GM23338 (cell line): ENCODE measurements at regions not wholly inside any gene's neighbourhood (a gene's known extent, or its start where the extent isn't known, plus 50 kb on each side); places are given as distances from the start of the nearest gene placed in this dataset.

Experiments used
- ATAC-seq: fragments of 200-7000 bp; cut with Tn5 transposase; 3 replicates; pipeline ENCODE4 v1.9.1; 2020
- DNase-seq: peaks from one replicate; pipeline ENCODE4 v3.0.0-alpha.2; 2015; ENCODE audit warnings: low spot score
- H2AFZ ChIP-seq: fragments of 200-600 bp; sonication (generic); 2 replicates; pipeline ENCODE4 v1.8.0; 2016; ENCODE audit warnings: antibody characterized with exemption, mild to moderate bottlenecking, moderate library complexity
- H3F3A ChIP-seq: fragments of 200-600 bp; sonication (generic); replicated peaks from 2 replicates; pipeline ENCODE4 v1.8.0; 2017; ENCODE audit warnings: antibody characterized with exemption, mixed run types, low read depth
- H3K27ac ChIP-seq: fragments of 200-600 bp; sonication (generic); 2 replicates; pipeline ENCODE4 v1.6.1; 2016; ENCODE audit warnings: low read depth
- H3K27me3 ChIP-seq: fragments of 200-600 bp; sonication (generic); 2 replicates; pipeline ENCODE4 v1.8.0; 2016; ENCODE audit warnings: mild to moderate bottlenecking, mixed run types, moderate library complexity; ENCODE audit not compliant: insufficient read depth
- H3K36me3 ChIP-seq: fragments of 200-600 bp; sonication (generic); 2 replicates; pipeline ENCODE4 v1.8.0; 2016; ENCODE audit warnings: mild to moderate bottlenecking; ENCODE audit not compliant: insufficient read depth
- H3K4me1 ChIP-seq: fragments of 200-600 bp; sonication (generic); 2 replicates; pipeline ENCODE4 v1.8.0; 2016; ENCODE audit warnings: mild to moderate bottlenecking, moderate library complexity; ENCODE audit not compliant: insufficient read depth
- H3K4me2 ChIP-seq: fragments of 200-600 bp; sonication (generic); 2 replicates; pipeline ENCODE4 v1.7.1; 2017; ENCODE audit warnings: mixed run types
- H3K4me3 ChIP-seq: fragments of 200-600 bp; sonication (generic); 2 replicates; pipeline ENCODE4 v1.6.1; 2016; ENCODE audit warnings: mixed run types
- H3K79me2 ChIP-seq: fragments of 200-600 bp; sonication (generic); replicated peaks from 2 replicates; pipeline ENCODE4 v1.8.0; 2017; ENCODE audit warnings: mild to moderate bottlenecking; ENCODE audit not compliant: insufficient read depth
- H3K9me2 ChIP-seq: fragments of 200-600 bp; sonication (generic); 2 replicates; pipeline ENCODE4 v1.8.0; 2017; ENCODE audit not compliant: insufficient read depth
- H4K20me1 ChIP-seq: fragments of 200-600 bp; sonication (generic); replicated peaks from 2 replicates; pipeline ENCODE4 v1.8.0; 2017; ENCODE audit warnings: mild to moderate bottlenecking; ENCODE audit not compliant: insufficient read depth
- H3K27ac Mint-ChIP-seq: 2 replicates; pipeline ENCODE4 v1.8.0; 2020; ENCODE audit warnings: inconsistent platforms, mild to moderate bottlenecking, moderate library complexity, mixed read lengths
- H3K27me3 Mint-ChIP-seq: 3 replicates; pipeline ENCODE4 v1.8.0; 2022; ENCODE audit warnings: low read depth, mild to moderate bottlenecking, moderate library complexity, mixed read lengths, inconsistent platforms; ENCODE audit not compliant: insufficient read depth, poor library complexity
- H3K36me3 Mint-ChIP-seq: 3 replicates; pipeline ENCODE4 v1.8.0; 2021; ENCODE audit warnings: low read depth, mild to moderate bottlenecking, inconsistent platforms, moderate library complexity, mixed read lengths
- H3K4me1 Mint-ChIP-seq: 3 replicates; pipeline ENCODE4 v1.8.0; 2020; ENCODE audit warnings: mild to moderate bottlenecking, inconsistent platforms, mixed read lengths
- H3K4me3 Mint-ChIP-seq: 3 replicates; pipeline ENCODE4 v1.8.0; 2021; ENCODE audit warnings: moderate library complexity, mild to moderate bottlenecking, inconsistent platforms, mixed read lengths
- H3K9me3 Mint-ChIP-seq: 3 replicates; pipeline ENCODE4 v1.8.0; 2020; ENCODE audit warnings: moderate library complexity, mild to moderate bottlenecking, inconsistent platforms, mixed read lengths
- CREB1 ChIP-seq: fragments of 250-450 bp; sonication (Bioruptor Pico); IDR thresholded peaks from 2 replicates; pipeline ENCODE4 v1.5.0; 2020; ENCODE audit warnings: low read depth, mild to moderate bottlenecking, moderate library complexity
- ETS1 ChIP-seq: IDR thresholded peaks from 2 replicates; pipeline ENCODE4 v1.6.1; 2016; ENCODE audit warnings: antibody characterized with exemption
- EZH2 ChIP-seq: fragments of 200-600 bp; sonication (generic); IDR thresholded peaks from one replicate; pipeline ENCODE4 v1.8.0; 2017; ENCODE audit warnings: antibody characterized with exemption, mild to moderate bottlenecking, low read depth; ENCODE audit not compliant: unreplicated experiment
- EZH2phosphoT487 ChIP-seq: fragments of 200-600 bp; sonication (generic); IDR thresholded peaks from one replicate; pipeline ENCODE4 v1.8.1; 2018; ENCODE audit warnings: antibody characterized with exemption; ENCODE audit not compliant: unreplicated experiment
- JUNB ChIP-seq: IDR thresholded peaks from one replicate; pipeline ENCODE4 v1.6.1; 2016; ENCODE audit warnings: antibody characterized with exemption; ENCODE audit not compliant: unreplicated experiment
- NANOG ChIP-seq: IDR thresholded peaks from 2 replicates; pipeline ENCODE4 v1.6.1; 2016; ENCODE audit warnings: antibody characterized with exemption, borderline replicate concordance
- POLR2AphosphoS5 ChIP-seq: IDR thresholded peaks from 2 replicates; pipeline ENCODE4 v1.6.1; 2016; ENCODE audit warnings: antibody characterized with exemption, low read depth
- STAT1 ChIP-seq: IDR thresholded peaks from one replicate; pipeline ENCODE4 v1.6.1; 2016; ENCODE audit warnings: antibody characterized with exemption; ENCODE audit not compliant: unreplicated experiment
- ZNF114 ChIP-seq: fragments of 250-450 bp; sonication (Bioruptor Pico); IDR thresholded peaks from 2 replicates; pipeline ENCODE4 v1.5.0; 2020; ENCODE audit warnings: mild to moderate bottlenecking, moderate library complexity
- ZNF331 ChIP-seq: fragments of 250-450 bp; sonication (Bioruptor Pico); IDR thresholded peaks from 2 replicates; pipeline ENCODE4 v1.5.0; 2020; ENCODE audit warnings: low read depth, mild to moderate bottlenecking, moderate library complexity
- TF ChIP-seq, protein P1 (sequence below), 2 experiments: fragments of 200-600 bp in 1 of 2; sonication (generic) in 1 of 2; conservative IDR thresholded peaks; 2 replicates each; pipeline versions ENCODE4 v1.5.1 to v1.6.1; 2016 to 2017; ENCODE audit warnings: antibody characterized with exemption in 2 of 2, low read depth in 2 of 2, mild to moderate bottlenecking in 2 of 2, moderate library complexity in 1 of 2
- TF ChIP-seq, protein P2 (sequence below): fragments of 250-450 bp; sonication (Bioruptor Pico); IDR thresholded peaks from 2 replicates; pipeline ENCODE4 v1.5.0; 2020; ENCODE audit warnings: mild to moderate bottlenecking, moderate library complexity
- TF ChIP-seq, protein P3 (sequence below): IDR thresholded peaks from one replicate; pipeline ENCODE4 v1.6.1; 2018; ENCODE audit warnings: antibody characterized with exemption; ENCODE audit not compliant: unreplicated experiment

GRCh38 chr10:100651916-100652315 lies 93.5 kb upstream of the PAX2 start:
- Histone ChIP-seq H3K27ac (no peak overlapping the region), H4K20me1 (no peaks in the 10 kb centered on the region), H3K36me3 (no peaks in the 10 kb centered on the region), H3K4me1 (peaks cover 18% of the 10 kb centered on the region), H3K9me2 (no peaks in the 10 kb centered on the region), H3F3A (no peaks in the 10 kb centered on the region), H2AFZ (no peak overlapping the region), H3K79me2 (no peaks in the 10 kb centered on the region), H3K4me2 (no peak overlapping the region), H3K4me3 (no peak overlapping the region), H3K27me3 (peaks cover 51% of the 10 kb centered on the region)
- Mint-ChIP-seq H3K27me3 (peaks cover 39% of the 10 kb centered on the region), H3K27ac (no peak overlapping the region), H3K36me3 (peaks cover 3% of the 10 kb centered on the region; the same call in 1 of the 3 replicates), H3K4me3 (no peak overlapping the region), H3K4me1 (peaks cover 19% of the 10 kb centered on the region), H3K9me3 (peaks cover 8% of the 10 kb centered on the region)
- no peak for ATAC-seq
- TF ChIP-seq EZH2: no peak
- TF ChIP-seq NANOG: no peak
- no peak for TF ChIP-seq JUNB
- TF ChIP-seq ETS1: no peak
- no peak for TF ChIP-seq ZNF331 (CRISPR knock-in tag)
- TF ChIP-seq ZNF114 (CRISPR knock-in tag): no peak
- TF ChIP-seq, protein P1, sequence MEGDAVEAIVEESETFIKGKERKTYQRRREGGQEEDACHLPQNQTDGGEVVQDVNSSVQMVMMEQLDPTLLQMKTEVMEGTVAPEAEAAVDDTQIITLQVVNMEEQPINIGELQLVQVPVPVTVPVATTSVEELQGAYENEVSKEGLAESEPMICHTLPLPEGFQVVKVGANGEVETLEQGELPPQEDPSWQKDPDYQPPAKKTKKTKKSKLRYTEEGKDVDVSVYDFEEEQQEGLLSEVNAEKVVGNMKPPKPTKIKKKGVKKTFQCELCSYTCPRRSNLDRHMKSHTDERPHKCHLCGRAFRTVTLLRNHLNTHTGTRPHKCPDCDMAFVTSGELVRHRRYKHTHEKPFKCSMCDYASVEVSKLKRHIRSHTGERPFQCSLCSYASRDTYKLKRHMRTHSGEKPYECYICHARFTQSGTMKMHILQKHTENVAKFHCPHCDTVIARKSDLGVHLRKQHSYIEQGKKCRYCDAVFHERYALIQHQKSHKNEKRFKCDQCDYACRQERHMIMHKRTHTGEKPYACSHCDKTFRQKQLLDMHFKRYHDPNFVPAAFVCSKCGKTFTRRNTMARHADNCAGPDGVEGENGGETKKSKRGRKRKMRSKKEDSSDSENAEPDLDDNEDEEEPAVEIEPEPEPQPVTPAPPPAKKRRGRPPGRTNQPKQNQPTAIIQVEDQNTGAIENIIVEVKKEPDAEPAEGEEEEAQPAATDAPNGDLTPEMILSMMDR (conservative IDR thresholded peaks at IDR 0.05; ENCODE audit: low read depth in 2 of 2): no peak
- no peak for TF ChIP-seq EZH2phosphoT487
- TF ChIP-seq, protein P2, sequence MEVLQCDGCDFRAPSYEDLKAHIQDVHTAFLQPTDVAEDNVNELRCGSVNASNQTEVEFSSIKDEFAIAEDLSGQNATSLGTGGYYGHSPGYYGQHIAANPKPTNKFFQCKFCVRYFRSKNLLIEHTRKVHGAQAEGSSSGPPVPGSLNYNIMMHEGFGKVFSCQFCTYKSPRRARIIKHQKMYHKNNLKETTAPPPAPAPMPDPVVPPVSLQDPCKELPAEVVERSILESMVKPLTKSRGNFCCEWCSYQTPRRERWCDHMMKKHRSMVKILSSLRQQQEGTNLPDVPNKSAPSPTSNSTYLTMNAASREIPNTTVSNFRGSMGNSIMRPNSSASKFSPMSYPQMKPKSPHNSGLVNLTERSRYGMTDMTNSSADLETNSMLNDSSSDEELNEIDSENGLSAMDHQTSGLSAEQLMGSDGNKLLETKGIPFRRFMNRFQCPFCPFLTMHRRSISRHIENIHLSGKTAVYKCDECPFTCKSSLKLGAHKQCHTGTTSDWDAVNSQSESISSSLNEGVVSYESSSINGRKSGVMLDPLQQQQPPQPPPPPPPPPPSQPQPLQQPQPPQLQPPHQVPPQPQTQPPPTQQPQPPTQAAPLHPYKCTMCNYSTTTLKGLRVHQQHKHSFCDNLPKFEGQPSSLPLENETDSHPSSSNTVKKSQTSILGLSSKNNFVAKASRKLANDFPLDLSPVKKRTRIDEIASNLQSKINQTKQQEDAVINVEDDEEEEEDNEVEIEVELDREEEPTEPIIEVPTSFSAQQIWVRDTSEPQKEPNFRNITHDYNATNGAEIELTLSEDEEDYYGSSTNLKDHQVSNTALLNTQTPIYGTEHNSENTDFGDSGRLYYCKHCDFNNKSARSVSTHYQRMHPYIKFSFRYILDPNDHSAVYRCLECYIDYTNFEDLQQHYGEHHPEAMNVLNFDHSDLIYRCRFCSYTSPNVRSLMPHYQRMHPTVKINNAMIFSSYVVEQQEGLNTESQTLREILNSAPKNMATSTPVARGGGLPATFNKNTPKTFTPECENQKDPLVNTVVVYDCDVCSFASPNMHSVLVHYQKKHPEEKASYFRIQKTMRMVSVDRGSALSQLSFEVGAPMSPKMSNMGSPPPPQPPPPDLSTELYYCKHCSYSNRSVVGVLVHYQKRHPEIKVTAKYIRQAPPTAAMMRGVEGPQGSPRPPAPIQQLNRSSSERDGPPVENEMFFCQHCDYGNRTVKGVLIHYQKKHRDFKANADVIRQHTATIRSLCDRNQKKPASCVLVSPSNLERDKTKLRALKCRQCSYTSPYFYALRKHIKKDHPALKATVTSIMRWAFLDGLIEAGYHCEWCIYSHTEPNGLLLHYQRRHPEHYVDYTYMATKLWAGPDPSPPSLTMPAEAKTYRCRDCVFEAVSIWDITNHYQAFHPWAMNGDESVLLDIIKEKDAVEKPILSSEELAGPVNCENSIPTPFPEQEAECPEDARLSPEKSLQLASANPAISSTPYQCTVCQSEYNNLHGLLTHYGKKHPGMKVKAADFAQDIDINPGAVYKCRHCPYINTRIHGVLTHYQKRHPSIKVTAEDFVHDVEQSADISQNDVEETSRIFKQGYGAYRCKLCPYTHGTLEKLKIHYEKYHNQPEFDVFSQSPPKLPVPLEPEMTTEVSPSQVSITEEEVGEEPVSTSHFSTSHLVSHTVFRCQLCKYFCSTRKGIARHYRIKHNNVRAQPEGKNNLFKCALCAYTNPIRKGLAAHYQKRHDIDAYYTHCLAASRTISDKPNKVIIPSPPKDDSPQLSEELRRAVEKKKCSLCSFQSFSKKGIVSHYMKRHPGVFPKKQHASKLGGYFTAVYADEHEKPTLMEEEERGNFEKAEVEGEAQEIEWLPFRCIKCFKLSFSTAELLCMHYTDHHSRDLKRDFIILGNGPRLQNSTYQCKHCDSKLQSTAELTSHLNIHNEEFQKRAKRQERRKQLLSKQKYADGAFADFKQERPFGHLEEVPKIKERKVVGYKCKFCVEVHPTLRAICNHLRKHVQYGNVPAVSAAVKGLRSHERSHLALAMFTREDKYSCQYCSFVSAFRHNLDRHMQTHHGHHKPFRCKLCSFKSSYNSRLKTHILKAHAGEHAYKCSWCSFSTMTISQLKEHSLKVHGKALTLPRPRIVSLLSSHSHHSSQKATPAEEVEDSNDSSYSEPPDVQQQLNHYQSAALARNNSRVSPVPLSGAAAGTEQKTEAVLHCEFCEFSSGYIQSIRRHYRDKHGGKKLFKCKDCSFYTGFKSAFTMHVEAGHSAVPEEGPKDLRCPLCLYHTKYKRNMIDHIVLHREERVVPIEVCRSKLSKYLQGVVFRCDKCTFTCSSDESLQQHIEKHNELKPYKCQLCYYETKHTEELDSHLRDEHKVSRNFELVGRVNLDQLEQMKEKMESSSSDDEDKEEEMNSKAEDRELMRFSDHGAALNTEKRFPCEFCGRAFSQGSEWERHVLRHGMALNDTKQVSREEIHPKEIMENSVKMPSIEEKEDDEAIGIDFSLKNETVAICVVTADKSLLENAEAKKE (CRISPR knock-in tag): no peak
- TF ChIP-seq POLR2AphosphoS5: no peak
- TF ChIP-seq, protein P3, sequence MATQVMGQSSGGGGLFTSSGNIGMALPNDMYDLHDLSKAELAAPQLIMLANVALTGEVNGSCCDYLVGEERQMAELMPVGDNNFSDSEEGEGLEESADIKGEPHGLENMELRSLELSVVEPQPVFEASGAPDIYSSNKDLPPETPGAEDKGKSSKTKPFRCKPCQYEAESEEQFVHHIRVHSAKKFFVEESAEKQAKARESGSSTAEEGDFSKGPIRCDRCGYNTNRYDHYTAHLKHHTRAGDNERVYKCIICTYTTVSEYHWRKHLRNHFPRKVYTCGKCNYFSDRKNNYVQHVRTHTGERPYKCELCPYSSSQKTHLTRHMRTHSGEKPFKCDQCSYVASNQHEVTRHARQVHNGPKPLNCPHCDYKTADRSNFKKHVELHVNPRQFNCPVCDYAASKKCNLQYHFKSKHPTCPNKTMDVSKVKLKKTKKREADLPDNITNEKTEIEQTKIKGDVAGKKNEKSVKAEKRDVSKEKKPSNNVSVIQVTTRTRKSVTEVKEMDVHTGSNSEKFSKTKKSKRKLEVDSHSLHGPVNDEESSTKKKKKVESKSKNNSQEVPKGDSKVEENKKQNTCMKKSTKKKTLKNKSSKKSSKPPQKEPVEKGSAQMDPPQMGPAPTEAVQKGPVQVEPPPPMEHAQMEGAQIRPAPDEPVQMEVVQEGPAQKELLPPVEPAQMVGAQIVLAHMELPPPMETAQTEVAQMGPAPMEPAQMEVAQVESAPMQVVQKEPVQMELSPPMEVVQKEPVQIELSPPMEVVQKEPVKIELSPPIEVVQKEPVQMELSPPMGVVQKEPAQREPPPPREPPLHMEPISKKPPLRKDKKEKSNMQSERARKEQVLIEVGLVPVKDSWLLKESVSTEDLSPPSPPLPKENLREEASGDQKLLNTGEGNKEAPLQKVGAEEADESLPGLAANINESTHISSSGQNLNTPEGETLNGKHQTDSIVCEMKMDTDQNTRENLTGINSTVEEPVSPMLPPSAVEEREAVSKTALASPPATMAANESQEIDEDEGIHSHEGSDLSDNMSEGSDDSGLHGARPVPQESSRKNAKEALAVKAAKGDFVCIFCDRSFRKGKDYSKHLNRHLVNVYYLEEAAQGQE: no peak
- no peak for TF ChIP-seq CREB1
- no peak for TF ChIP-seq STAT1
- no peak for DNase-seq
